ENCODE measurements at regions not wholly inside any gene's neighbourhood (a gene's known extent, or its start where the extent isn't known, plus 50 kb on each side); places are given as distances from the start of the nearest gene placed in this dataset.

DNA sequence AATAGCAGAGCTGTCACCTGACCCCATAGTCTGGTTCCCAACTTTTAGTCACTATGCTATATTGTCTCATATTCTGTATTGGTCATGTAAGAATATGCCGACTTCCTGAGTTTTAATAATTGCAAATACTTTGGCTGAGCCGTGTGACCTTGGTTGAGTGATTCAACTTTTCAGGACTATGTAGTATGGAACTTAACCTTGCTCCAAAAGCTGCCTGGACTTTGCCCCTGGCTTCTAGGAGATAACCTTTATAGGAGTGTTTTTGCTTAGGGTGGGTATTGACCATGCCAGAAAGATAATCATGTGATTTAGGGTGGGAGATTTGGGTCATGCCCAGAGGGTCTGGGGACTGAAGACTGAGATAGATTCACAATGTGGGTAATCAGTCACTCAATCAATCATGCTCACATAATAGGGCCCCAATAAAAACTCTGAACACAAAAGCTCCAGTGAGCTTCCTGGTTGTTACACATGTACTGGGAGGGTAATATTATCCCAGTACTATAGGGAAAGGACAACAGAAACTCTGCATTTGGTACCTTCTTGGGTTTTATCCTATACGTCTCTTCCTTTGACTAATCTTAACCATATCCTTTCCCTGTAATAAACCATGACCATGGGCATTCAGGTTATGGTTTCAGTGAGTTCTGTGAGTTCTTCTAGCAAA, 235.6 kb downstream of the RNF152 start:
- Histone ChIP-seq H3K36me3 (ENCODE audit: control insufficient read depth in 4 of 4, insufficient read depth in 3 of 4, low read depth in 1 of 4, low read length in 3 of 4) (no peaks in the 10 kb centered on the region), H3K9ac (ENCODE audit: low read depth in 1 of 2, low read length in 2 of 2) (no peak overlapping the region), H3K9me3 (ENCODE audit: control insufficient read depth in 4 of 4, low read length in 3 of 4) (no peaks in the 10 kb centered on the region), H3K27me3 (ENCODE audit: control insufficient read depth in 4 of 4, insufficient read depth in 4 of 4, low read length in 3 of 4) (no peaks in the 10 kb centered on the region), H3K4me1 (ENCODE audit: control insufficient read depth in 4 of 4, insufficient read depth in 4 of 4, low read length in 3 of 4) (peaks cover 0 to 7% (median 2%) of the 10 kb centered on the region in 4 donors), H3K4me3 (ENCODE audit: low read depth in 1 of 3, low read length in 3 of 3) (no peak overlapping the region), H3K27ac (ENCODE audit: low read depth in 1 of 2, low read length in 2 of 2) (no peak overlapping the region)
- no peak for DNase-seq (ENCODE audit: low spot score)
- 91% methylated on average over 3 of the region's 3 CpGs for WGBS
- no peak for TF ChIP-seq YY1 (IDR thresholded peaks at IDR 0.05)
- no peak for TF ChIP-seq JUND (IDR thresholded peaks at IDR 0.05)
- TF ChIP-seq HNF4A (conservative IDR thresholded peaks at IDR 0.05) = peak; percentile 70 to 90
- peak in 1 of 2 donors; percentile 3 for TF ChIP-seq RXRA (IDR thresholded peaks at IDR 0.05)
- no peak for TF ChIP-seq GABPA (IDR thresholded peaks at IDR 0.05 in 1 of 2, conservative IDR thresholded peaks at IDR 0.05 in 1 of 2)
- TF ChIP-seq HNF4G (IDR thresholded peaks at IDR 0.05) = peak; percentile 58
- no peak for TF ChIP-seq RAD21 (IDR thresholded peaks at IDR 0.05)
- TF ChIP-seq FOXA2 (IDR thresholded peaks at IDR 0.05) = no peak
- TF ChIP-seq, protein P1, sequence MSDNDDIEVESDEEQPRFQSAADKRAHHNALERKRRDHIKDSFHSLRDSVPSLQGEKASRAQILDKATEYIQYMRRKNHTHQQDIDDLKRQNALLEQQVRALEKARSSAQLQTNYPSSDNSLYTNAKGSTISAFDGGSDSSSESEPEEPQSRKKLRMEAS (IDR thresholded peaks at IDR 0.05) = no peak
- no peak for TF ChIP-seq FOXA1 (IDR thresholded peaks at IDR 0.05)
- TF ChIP-seq SP1 (IDR thresholded peaks at IDR 0.05) = no peak
- TF ChIP-seq, protein P2, sequence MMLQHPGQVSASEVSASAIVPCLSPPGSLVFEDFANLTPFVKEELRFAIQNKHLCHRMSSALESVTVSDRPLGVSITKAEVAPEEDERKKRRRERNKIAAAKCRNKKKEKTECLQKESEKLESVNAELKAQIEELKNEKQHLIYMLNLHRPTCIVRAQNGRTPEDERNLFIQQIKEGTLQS (IDR thresholded peaks at IDR 0.05) = no peak
- TF ChIP-seq TAF1 (conservative IDR thresholded peaks at IDR 0.05) = no peak
- no peak for TF ChIP-seq NR2F2 (IDR thresholded peaks at IDR 0.05)
- no peak for TF ChIP-seq EGR1 (IDR thresholded peaks at IDR 0.05; ENCODE audit: low read depth in 2 of 2)
- TF ChIP-seq, protein P3, sequence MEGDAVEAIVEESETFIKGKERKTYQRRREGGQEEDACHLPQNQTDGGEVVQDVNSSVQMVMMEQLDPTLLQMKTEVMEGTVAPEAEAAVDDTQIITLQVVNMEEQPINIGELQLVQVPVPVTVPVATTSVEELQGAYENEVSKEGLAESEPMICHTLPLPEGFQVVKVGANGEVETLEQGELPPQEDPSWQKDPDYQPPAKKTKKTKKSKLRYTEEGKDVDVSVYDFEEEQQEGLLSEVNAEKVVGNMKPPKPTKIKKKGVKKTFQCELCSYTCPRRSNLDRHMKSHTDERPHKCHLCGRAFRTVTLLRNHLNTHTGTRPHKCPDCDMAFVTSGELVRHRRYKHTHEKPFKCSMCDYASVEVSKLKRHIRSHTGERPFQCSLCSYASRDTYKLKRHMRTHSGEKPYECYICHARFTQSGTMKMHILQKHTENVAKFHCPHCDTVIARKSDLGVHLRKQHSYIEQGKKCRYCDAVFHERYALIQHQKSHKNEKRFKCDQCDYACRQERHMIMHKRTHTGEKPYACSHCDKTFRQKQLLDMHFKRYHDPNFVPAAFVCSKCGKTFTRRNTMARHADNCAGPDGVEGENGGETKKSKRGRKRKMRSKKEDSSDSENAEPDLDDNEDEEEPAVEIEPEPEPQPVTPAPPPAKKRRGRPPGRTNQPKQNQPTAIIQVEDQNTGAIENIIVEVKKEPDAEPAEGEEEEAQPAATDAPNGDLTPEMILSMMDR (IDR thresholded peaks at IDR 0.05; ENCODE audit: low read depth, low read length, missing input control) = no peak
- TF ChIP-seq, protein P4, sequence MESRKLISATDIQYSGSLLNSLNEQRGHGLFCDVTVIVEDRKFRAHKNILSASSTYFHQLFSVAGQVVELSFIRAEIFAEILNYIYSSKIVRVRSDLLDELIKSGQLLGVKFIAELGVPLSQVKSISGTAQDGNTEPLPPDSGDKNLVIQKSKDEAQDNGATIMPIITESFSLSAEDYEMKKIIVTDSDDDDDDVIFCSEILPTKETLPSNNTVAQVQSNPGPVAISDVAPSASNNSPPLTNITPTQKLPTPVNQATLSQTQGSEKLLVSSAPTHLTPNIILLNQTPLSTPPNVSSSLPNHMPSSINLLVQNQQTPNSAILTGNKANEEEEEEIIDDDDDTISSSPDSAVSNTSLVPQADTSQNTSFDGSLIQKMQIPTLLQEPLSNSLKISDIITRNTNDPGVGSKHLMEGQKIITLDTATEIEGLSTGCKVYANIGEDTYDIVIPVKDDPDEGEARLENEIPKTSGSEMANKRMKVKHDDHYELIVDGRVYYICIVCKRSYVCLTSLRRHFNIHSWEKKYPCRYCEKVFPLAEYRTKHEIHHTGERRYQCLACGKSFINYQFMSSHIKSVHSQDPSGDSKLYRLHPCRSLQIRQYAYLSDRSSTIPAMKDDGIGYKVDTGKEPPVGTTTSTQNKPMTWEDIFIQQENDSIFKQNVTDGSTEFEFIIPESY (IDR thresholded peaks at IDR 0.05) = no peak
- TF ChIP-seq, protein P5, sequence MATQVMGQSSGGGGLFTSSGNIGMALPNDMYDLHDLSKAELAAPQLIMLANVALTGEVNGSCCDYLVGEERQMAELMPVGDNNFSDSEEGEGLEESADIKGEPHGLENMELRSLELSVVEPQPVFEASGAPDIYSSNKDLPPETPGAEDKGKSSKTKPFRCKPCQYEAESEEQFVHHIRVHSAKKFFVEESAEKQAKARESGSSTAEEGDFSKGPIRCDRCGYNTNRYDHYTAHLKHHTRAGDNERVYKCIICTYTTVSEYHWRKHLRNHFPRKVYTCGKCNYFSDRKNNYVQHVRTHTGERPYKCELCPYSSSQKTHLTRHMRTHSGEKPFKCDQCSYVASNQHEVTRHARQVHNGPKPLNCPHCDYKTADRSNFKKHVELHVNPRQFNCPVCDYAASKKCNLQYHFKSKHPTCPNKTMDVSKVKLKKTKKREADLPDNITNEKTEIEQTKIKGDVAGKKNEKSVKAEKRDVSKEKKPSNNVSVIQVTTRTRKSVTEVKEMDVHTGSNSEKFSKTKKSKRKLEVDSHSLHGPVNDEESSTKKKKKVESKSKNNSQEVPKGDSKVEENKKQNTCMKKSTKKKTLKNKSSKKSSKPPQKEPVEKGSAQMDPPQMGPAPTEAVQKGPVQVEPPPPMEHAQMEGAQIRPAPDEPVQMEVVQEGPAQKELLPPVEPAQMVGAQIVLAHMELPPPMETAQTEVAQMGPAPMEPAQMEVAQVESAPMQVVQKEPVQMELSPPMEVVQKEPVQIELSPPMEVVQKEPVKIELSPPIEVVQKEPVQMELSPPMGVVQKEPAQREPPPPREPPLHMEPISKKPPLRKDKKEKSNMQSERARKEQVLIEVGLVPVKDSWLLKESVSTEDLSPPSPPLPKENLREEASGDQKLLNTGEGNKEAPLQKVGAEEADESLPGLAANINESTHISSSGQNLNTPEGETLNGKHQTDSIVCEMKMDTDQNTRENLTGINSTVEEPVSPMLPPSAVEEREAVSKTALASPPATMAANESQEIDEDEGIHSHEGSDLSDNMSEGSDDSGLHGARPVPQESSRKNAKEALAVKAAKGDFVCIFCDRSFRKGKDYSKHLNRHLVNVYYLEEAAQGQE (IDR thresholded peaks at IDR 0.05) = no peak

All from liver (tissue), 8 donors.